Activated T-cell treated with anti-CD3 and anti-CD28 coated beads, Interleukin-2, amount 50 U/mL, for 1 hour (primary cell): ENCODE measurements at regions not wholly inside any gene's neighbourhood (a gene's known extent, or its start where the extent isn't known, plus 50 kb on each side); places are given as distances from the start of the nearest gene placed in this dataset.

Source experiments
- DNase-seq: peaks from one replicate; pipeline ENCODE4 v3.0.0-alpha.2; 2020

- no peak for DNase-seq
Observed at GRCh38 chr6:169079650-169080049, 174.0 kb downstream of the THBS2 start.

GRCh38 chr6:169078399-169079145, 175.1 kb downstream of the THBS2 start:
- no peak for DNase-seq

- DNase-seq = no peak
Observed at GRCh38 chr6:169075915-169076654, 177.6 kb downstream of the THBS2 start.

- DNase-seq = no peak
Observed at GRCh38 chr6:169075211-169075914, 178.3 kb downstream of the THBS2 start.

- DNase-seq = no peak
Observed at GRCh38 chr6:169074526-169074925, 179.1 kb downstream of the THBS2 start.

- DNase-seq = no peak
Observed at GRCh38 chr6:169073311-169073710, 180.3 kb downstream of the THBS2 start.

- DNase-seq = no peak
Observed at GRCh38 chr6:169072127-169073042, 181.3 kb downstream of the THBS2 start.

GRCh38 chr6:169071394-169071793, 182.3 kb downstream of the THBS2 start:
- DNase-seq = no peak

- DNase-seq = no peak
Observed at GRCh38 chr6:169070506-169071176, 183.0 kb downstream of the THBS2 start.

- no peak for DNase-seq
Observed at GRCh38 chr6:169069356-169069755, 184.3 kb downstream of the THBS2 start.

- no peak for DNase-seq
Observed at GRCh38 chr6:169064194-169064593, 189.5 kb downstream of the THBS2 start.

- no peak for DNase-seq
Observed at GRCh38 chr6:169062272-169062671, 191.4 kb downstream of the THBS2 start.

GRCh38 chr6:169058634-169059033, 195.0 kb downstream of the THBS2 start:
- DNase-seq = no peak

GRCh38 chr6:169052462-169052861, 201.2 kb downstream of the THBS2 start:
- DNase-seq = no peak

- DNase-seq = no peak
Observed at GRCh38 chr6:169051371-169051770, 202.3 kb downstream of the THBS2 start.

- DNase-seq = no peak
Observed at GRCh38 chr6:169048865-169049205, 204.8 kb downstream of the THBS2 start.

GRCh38 chr6:169048185-169048864, 205.3 kb downstream of the THBS2 start:
- DNase-seq = no peak

- no peak for DNase-seq
Observed at GRCh38 chr6:169047345-169047744, 206.3 kb downstream of the THBS2 start.

GRCh38 chr6:169046483-169047192, 207.0 kb downstream of the THBS2 start:
- no peak for DNase-seq

- no peak for DNase-seq
Observed at GRCh38 chr6:169046021-169046420, 207.6 kb downstream of the THBS2 start.

- no peak for DNase-seq
Observed at GRCh38 chr6:169045486-169045885, 208.2 kb downstream of the THBS2 start.
